Breast epithelium (tissue), 4 donors: ENCODE measurements at regions not wholly inside any gene's neighbourhood (a gene's known extent, or its start where the extent isn't known, plus 50 kb on each side); places are given as distances from the start of the nearest gene placed in this dataset.

Experiments
- DNase-seq, 2 donors: peaks; one replicate each; pipeline ENCODE4 v3.0.0-alpha.2; 2019; ENCODE audit warnings: low spot score in 2 of 2
- H3K27ac ChIP-seq, 2 donors: fragments of 200-600 bp; sonication (generic) in 1 of 2; one replicate each; pipeline ENCODE4 v1.5.1; 2016 to 2019; ENCODE audit warnings: mild to moderate bottlenecking in 1 of 2
- H3K27me3 ChIP-seq, 2 donors: fragments of 200-600 bp; sonication (generic) in 1 of 2; one replicate each; pipeline versions ENCODE4 v1.5.1 to v1.6.0; 2017 to 2019; ENCODE audit warnings: control low read depth in 1 of 2, mild to moderate bottlenecking in 1 of 2
- H3K36me3 ChIP-seq: fragments of 200-600 bp; one replicate; pipeline ENCODE4 v1.5.1; 2019
- H3K4me1 ChIP-seq, 2 donors: fragments of 200-600 bp; sonication (generic); one replicate each; pipeline ENCODE4 v1.5.1; 2016 to 2019; ENCODE audit warnings: control low read depth in 1 of 2
- H3K4me3 ChIP-seq, 3 donors: fragments of 200-600 bp; sonication (generic); 1 replicate in 2 of 3; 2 replicates in 1 of 3; pipeline ENCODE4 v1.5.1; 2016 to 2019; ENCODE audit warnings: mild to moderate bottlenecking in 3 of 3, moderate library complexity in 2 of 3
- H3K9me3 ChIP-seq, 2 donors: fragments of 200-600 bp; sonication (generic) in 1 of 2; one replicate each; pipeline ENCODE4 v1.5.1; 2016 to 2019; ENCODE audit warnings: control low read depth in 1 of 2
- POLR2A ChIP-seq: fragments of 450-650 bp; IDR thresholded peaks from one replicate; pipeline ENCODE4 v1.6.1; 2016; ENCODE audit warnings: antibody characterized with exemption, mild to moderate bottlenecking, moderate library complexity
- POLR2AphosphoS5 ChIP-seq, 3 donors: sonication (generic); formaldehyde crosslinking; IDR thresholded peaks; one replicate each; pipeline ENCODE4 v1.6.1; 2017; ENCODE audit warnings: antibody characterized with exemption in 3 of 3
- intact Hi-C: fragments of 100-400 bp; cut with DNase I; formaldehyde crosslinking; loops from one replicate; pipeline ENCODE4 v1.15.1; 2023; ENCODE audit warnings: low total_unique reads
- TF ChIP-seq, protein P1 (sequence below), 3 donors: fragments of 450-650 bp; IDR thresholded peaks; one replicate each; pipeline ENCODE4 v1.5.1; 2016 to 2017; ENCODE audit warnings: antibody characterized with exemption in 3 of 3, mild to moderate bottlenecking in 3 of 3, moderate library complexity in 3 of 3

DNA sequence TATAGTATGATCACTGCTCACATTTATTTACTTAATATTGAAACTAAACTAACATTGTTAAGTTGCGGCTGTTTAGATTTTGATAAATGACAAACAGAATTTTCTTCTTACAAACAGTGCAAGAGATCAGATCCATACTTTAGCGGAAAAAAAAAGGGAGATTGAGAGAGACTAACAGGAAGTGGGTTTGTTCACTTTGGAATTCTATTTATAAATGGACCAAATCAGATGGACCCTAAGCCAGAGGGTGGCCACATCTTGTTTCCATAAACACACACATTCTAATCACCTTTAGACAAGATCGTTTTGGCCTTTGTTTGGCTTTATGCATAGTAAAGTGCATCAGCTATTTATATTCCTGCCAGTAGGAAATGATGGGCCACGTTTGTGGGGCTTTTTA, 381.4 kb upstream of the CD180 start:
- Histone ChIP-seq H3K27ac (no peak overlapping the region), H3K4me1 (no peaks in the 10 kb centered on the region), H3K36me3 (no peaks in the 10 kb centered on the region), H3K27me3 (no peaks in the 10 kb centered on the region), H3K4me3 (no peak overlapping the region), H3K9me3 (peaks cover 0 to 9% of the 10 kb centered on the region in 2 donors)
- no peak for TF ChIP-seq POLR2AphosphoS5 (IDR thresholded peaks at IDR 0.05)
- TF ChIP-seq POLR2A, result no peak
- intact Hi-C loops, result no loop called here
- no peak for DNase-seq

- Histone ChIP-seq H3K27me3 (no peaks in the 10 kb centered on the region), H3K36me3 (no peaks in the 10 kb centered on the region), H3K27ac (no peak overlapping the region), H3K9me3 (peaks cover 0 to 12% of the 10 kb centered on the region in 2 donors), H3K4me3 (no peak overlapping the region), H3K4me1 (no peaks in the 10 kb centered on the region)
- DNase-seq, result no peak
- intact Hi-C loops, result no loop called here
- no peak for TF ChIP-seq POLR2A
- TF ChIP-seq, protein P1, sequence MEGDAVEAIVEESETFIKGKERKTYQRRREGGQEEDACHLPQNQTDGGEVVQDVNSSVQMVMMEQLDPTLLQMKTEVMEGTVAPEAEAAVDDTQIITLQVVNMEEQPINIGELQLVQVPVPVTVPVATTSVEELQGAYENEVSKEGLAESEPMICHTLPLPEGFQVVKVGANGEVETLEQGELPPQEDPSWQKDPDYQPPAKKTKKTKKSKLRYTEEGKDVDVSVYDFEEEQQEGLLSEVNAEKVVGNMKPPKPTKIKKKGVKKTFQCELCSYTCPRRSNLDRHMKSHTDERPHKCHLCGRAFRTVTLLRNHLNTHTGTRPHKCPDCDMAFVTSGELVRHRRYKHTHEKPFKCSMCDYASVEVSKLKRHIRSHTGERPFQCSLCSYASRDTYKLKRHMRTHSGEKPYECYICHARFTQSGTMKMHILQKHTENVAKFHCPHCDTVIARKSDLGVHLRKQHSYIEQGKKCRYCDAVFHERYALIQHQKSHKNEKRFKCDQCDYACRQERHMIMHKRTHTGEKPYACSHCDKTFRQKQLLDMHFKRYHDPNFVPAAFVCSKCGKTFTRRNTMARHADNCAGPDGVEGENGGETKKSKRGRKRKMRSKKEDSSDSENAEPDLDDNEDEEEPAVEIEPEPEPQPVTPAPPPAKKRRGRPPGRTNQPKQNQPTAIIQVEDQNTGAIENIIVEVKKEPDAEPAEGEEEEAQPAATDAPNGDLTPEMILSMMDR (IDR thresholded peaks at IDR 0.05), result no peak
- TF ChIP-seq POLR2AphosphoS5 (IDR thresholded peaks at IDR 0.05), result no peak
Observed at GRCh38 chr5:67577424-67577823, 380.8 kb upstream of the CD180 start.

- DNase-seq, result no peak
- H3K27me3 ChIP-seq, result no peaks in the 10 kb centered on the region
- intact Hi-C loops, result no loop called here
- H3K4me3 ChIP-seq, result no peak overlapping the region
- H3K27ac ChIP-seq, result no peak overlapping the region
- H3K9me3 ChIP-seq, result peaks cover 0 to 12% of the 10 kb centered on the region in 2 donors
- no peak for TF ChIP-seq POLR2AphosphoS5 (IDR thresholded peaks at IDR 0.05)
- TF ChIP-seq, protein P1 (IDR thresholded peaks at IDR 0.05), result no peak
- TF ChIP-seq POLR2A, result no peak
- no peaks in the 10 kb centered on the region for H3K4me1 ChIP-seq
- H3K36me3 ChIP-seq, result no peaks in the 10 kb centered on the region
Observed at GRCh38 chr5:67576112-67576511, 379.5 kb upstream of the CD180 start.

GRCh38 chr5:67575087-67575486, 378.5 kb upstream of the CD180 start:
- H3K36me3 ChIP-seq, result no peaks in the 10 kb centered on the region
- H3K4me3 ChIP-seq, result no peak overlapping the region
- intact Hi-C loops, result no loop called here
- DNase-seq, result no peak
- TF ChIP-seq, protein P1 (IDR thresholded peaks at IDR 0.05), result no peak
- no peak for TF ChIP-seq POLR2A
- no peak for TF ChIP-seq POLR2AphosphoS5 (IDR thresholded peaks at IDR 0.05)
- H3K27me3 ChIP-seq, result no peaks in the 10 kb centered on the region
- H3K9me3 ChIP-seq, result peaks cover 0 to 12% of the 10 kb centered on the region in 2 donors
- no peaks in the 10 kb centered on the region for H3K4me1 ChIP-seq
- no peak overlapping the region for H3K27ac ChIP-seq

DNA sequence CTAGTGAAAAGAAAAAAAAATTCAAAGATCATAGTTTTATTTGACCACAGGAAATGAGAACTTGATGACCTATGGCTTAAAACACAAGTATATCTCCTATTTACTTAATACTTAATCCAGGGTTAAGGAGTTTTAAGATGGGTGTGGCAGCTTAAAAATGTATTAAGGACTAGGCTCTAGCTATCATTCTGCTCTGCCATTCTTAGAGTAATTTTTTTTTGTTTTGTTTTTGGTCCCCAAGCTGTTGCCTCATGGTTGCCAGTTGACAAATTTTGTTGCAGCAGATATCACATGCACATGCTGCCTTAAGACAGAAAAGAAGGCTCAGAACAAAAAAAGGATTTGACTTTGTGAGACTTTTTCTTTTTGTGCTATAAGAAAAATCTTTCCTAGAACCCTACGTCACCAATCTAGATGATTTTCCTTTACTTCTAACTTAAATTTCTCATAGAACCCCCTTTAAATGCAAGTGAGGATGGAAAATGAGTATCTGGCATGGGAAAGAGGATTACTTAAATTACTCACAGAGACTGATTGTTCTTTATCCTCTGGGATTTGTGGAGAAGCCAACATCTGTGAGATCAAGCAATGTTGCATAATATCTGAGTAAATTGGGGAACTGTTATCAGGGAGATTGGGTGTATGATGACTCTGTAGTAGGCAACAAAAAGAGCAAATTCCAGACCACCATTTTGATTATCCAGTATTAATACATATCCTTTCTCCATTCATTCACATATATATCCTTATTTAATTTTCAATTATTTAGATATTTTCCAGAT, 364.7 kb upstream of the CD180 start:
- H3K27ac ChIP-seq, result no peak overlapping the region
- intact Hi-C loops, result no loop called here
- no peaks in the 10 kb centered on the region for H3K27me3 ChIP-seq
- H3K36me3 ChIP-seq, result no peaks in the 10 kb centered on the region
- H3K9me3 ChIP-seq, result peaks cover 7 to 15% of the 10 kb centered on the region in 2 donors
- TF ChIP-seq, protein P1 (IDR thresholded peaks at IDR 0.05), result no peak
- TF ChIP-seq POLR2AphosphoS5 (IDR thresholded peaks at IDR 0.05), result no peak
- TF ChIP-seq POLR2A, result no peak
- DNase-seq, result no peak
- no peaks in the 10 kb centered on the region for H3K4me1 ChIP-seq
- no peak overlapping the region for H3K4me3 ChIP-seq
